ENCODE measurements at regions not wholly inside any gene's neighbourhood (a gene's known extent, or its start where the extent isn't known, plus 50 kb on each side); places are given as distances from the start of the nearest gene placed in this dataset.

DNA sequence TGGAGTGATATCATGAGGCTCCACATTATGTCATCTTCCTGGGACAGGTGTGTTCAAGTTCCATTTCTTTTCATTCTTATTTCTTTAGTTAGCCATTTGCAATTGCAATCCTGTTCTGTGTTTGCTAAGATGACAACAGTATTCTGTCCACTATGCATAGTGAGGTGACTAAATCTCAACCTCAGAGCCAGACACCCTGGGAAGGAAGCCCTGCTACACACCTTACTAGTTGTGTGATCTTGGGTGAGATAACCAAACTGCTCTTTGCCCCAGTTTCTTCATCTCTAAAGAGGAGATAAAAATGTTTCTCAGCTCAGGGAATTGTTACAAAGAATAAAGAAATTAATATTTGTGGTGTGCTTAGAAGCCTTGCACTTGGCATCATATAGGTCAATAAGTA is 215.1 kb upstream of the RPS23 start:
- Histone ChIP-seq H3K4me1 (ENCODE audit: control insufficient read depth, insufficient read depth, low read length) (no peaks in the 10 kb centered on the region), H3K27ac (ENCODE audit: low read length) (no peak overlapping the region), H3K9me3 (ENCODE audit: control insufficient read depth, insufficient read depth, low read length) (no peaks in the 10 kb centered on the region), H3K4me3 (ENCODE audit: low read length) (no peak overlapping the region), H3K27me3 (ENCODE audit: control insufficient read depth, insufficient read depth, low read length) (no peaks in the 10 kb centered on the region), H3K36me3 (ENCODE audit: control insufficient read depth, insufficient read depth, low read length) (no peaks in the 10 kb centered on the region)
- no peak for DNase-seq (ENCODE audit: low read depth, low spot score)

GRCh38 chr5:82491397-82491796 is 213.2 kb upstream of the RPS23 start:
- Histone ChIP-seq H3K27me3 (ENCODE audit: control insufficient read depth, insufficient read depth, low read length) (no peaks in the 10 kb centered on the region), H3K36me3 (ENCODE audit: control insufficient read depth, insufficient read depth, low read length) (no peaks in the 10 kb centered on the region), H3K4me1 (ENCODE audit: control insufficient read depth, insufficient read depth, low read length) (no peaks in the 10 kb centered on the region), H3K27ac (ENCODE audit: low read length) (no peak overlapping the region), H3K9me3 (ENCODE audit: control insufficient read depth, insufficient read depth, low read length) (no peaks in the 10 kb centered on the region), H3K4me3 (ENCODE audit: low read length) (no peak overlapping the region)
- DNase-seq (ENCODE audit: low read depth, low spot score): no peak
- no CpG with 5 or more reads among the region's 1 CpG for WGBS (ENCODE audit: insufficient coverage, insufficient read length)

GRCh38 chr5:82489683-82490082 is 211.5 kb upstream of the RPS23 start:
- H3K36me3 ChIP-seq (ENCODE audit: control insufficient read depth, insufficient read depth, low read length): no peaks in the 10 kb centered on the region
- no peaks in the 10 kb centered on the region for H3K9me3 ChIP-seq (ENCODE audit: control insufficient read depth, insufficient read depth, low read length)
- H3K4me1 ChIP-seq (ENCODE audit: control insufficient read depth, insufficient read depth, low read length): no peaks in the 10 kb centered on the region
- H3K27me3 ChIP-seq (ENCODE audit: control insufficient read depth, insufficient read depth, low read length): no peaks in the 10 kb centered on the region
- no peak for DNase-seq (ENCODE audit: low read depth, low spot score)
- no CpG with 5 or more reads among the region's 1 CpG for WGBS (ENCODE audit: insufficient coverage, insufficient read length)
- H3K27ac ChIP-seq (ENCODE audit: low read length): no peak overlapping the region
- no peak overlapping the region for H3K4me3 ChIP-seq (ENCODE audit: low read length)

- Histone ChIP-seq H3K4me3 (ENCODE audit: low read length) (no peak overlapping the region), H3K36me3 (ENCODE audit: control insufficient read depth, insufficient read depth, low read length) (no peaks in the 10 kb centered on the region), H3K27ac (ENCODE audit: low read length) (no peak overlapping the region), H3K27me3 (ENCODE audit: control insufficient read depth, insufficient read depth, low read length) (no peaks in the 10 kb centered on the region), H3K9me3 (ENCODE audit: control insufficient read depth, insufficient read depth, low read length) (no peaks in the 10 kb centered on the region), H3K4me1 (ENCODE audit: control insufficient read depth, insufficient read depth, low read length) (no peaks in the 10 kb centered on the region)
- no CpG with 5 or more reads among the region's 3 CpGs for WGBS (ENCODE audit: insufficient coverage, insufficient read length)
- no peak for DNase-seq (ENCODE audit: low read depth, low spot score)
Observed at GRCh38 chr5:82487131-82487530, 209.0 kb upstream of the RPS23 start.

DNA sequence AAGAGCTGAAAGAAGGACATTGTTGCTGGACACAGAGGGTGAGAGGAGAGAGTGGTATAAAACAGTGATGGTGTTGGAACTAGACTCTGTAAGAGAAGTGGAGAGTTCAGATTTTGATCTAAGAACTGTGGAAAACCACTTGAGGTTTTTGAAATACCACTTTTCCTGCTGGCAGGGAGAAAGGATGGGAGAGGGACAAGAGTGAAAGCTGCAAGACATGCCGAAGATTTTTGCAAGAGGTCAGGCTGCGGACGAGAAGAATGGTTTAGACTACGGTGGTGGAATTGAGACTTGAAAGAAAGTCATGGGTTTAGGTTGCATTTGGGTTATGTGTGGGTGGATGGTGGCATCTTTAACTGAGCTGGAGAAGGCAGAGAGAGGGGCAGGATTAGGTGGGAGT is 202.2 kb upstream of the RPS23 start:
- H3K4me3 ChIP-seq (ENCODE audit: low read length): no peak overlapping the region
- no peaks in the 10 kb centered on the region for H3K36me3 ChIP-seq (ENCODE audit: control insufficient read depth, insufficient read depth, low read length)
- no peak for DNase-seq (ENCODE audit: low read depth, low spot score)
- no peak overlapping the region for H3K27ac ChIP-seq (ENCODE audit: low read length)
- no peaks in the 10 kb centered on the region for H3K9me3 ChIP-seq (ENCODE audit: control insufficient read depth, insufficient read depth, low read length)
- no CpG with 5 or more reads among the region's 4 CpGs for WGBS (ENCODE audit: insufficient coverage, insufficient read length)
- no peaks in the 10 kb centered on the region for H3K27me3 ChIP-seq (ENCODE audit: control insufficient read depth, insufficient read depth, low read length)
- H3K4me1 ChIP-seq (ENCODE audit: control insufficient read depth, insufficient read depth, low read length): no peaks in the 10 kb centered on the region

DNA sequence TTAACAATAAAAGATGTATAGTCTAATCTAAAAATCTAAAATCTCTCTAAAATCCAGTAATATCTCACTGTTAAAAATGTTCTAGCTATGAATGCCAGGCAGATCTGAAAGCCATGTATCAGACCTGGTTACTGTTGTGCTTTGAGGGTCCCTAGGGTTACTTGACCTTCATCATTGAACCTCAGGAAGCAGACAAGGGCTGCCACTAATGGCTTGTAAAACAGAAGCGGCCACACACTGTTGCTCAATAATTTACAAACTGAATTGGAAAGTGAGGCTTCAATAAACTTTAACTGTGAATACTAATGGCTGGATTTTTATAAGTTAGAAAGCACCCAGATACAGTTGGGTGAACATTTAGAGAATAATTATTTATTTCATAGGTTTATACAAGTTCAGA is 198.0 kb upstream of the RPS23 start:
- no CpG with 5 or more reads among the region's 1 CpG for WGBS (ENCODE audit: insufficient coverage, insufficient read length)
- Histone ChIP-seq H3K27me3 (ENCODE audit: control insufficient read depth, insufficient read depth, low read length) (no peaks in the 10 kb centered on the region), H3K4me1 (ENCODE audit: control insufficient read depth, insufficient read depth, low read length) (no peaks in the 10 kb centered on the region), H3K4me3 (ENCODE audit: low read length) (no peak overlapping the region), H3K9me3 (ENCODE audit: control insufficient read depth, insufficient read depth, low read length) (no peaks in the 10 kb centered on the region), H3K27ac (ENCODE audit: low read length) (no peak overlapping the region), H3K36me3 (ENCODE audit: control insufficient read depth, insufficient read depth, low read length) (no peaks in the 10 kb centered on the region)
- no peak for DNase-seq (ENCODE audit: low read depth, low spot score)

DNA sequence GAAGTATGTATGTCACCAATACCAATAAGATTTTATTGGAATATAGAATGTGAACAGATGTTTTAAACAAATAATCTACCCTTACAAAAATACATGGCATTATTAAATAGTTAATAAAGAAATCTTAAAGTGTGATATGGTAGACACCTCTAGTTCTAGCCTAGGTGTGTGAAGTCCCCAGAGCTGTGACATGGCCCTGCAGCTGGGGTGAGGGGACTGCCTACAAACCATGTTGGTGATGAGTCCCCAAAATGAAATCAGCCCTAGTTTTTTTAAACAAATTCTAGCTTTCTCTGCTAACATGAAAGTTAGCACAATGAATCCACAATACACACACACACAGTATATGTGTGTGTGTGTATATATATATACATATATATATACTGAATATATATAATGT is 195.1 kb upstream of the RPS23 start:
- H3K4me1 ChIP-seq (ENCODE audit: control insufficient read depth, insufficient read depth, low read length): no peaks in the 10 kb centered on the region
- no peak for DNase-seq (ENCODE audit: low read depth, low spot score)
- no peaks in the 10 kb centered on the region for H3K9me3 ChIP-seq (ENCODE audit: control insufficient read depth, insufficient read depth, low read length)
- H3K27me3 ChIP-seq (ENCODE audit: control insufficient read depth, insufficient read depth, low read length): no peaks in the 10 kb centered on the region
- no peaks in the 10 kb centered on the region for H3K36me3 ChIP-seq (ENCODE audit: control insufficient read depth, insufficient read depth, low read length)
- H3K27ac ChIP-seq (ENCODE audit: low read length): no peak overlapping the region
- no peak overlapping the region for H3K4me3 ChIP-seq (ENCODE audit: low read length)

- H3K36me3 ChIP-seq (ENCODE audit: control insufficient read depth, insufficient read depth, low read length): no peaks in the 10 kb centered on the region
- no peaks in the 10 kb centered on the region for H3K27me3 ChIP-seq (ENCODE audit: control insufficient read depth, insufficient read depth, low read length)
- WGBS (ENCODE audit: insufficient coverage, insufficient read length): no CpG with 5 or more reads among the region's 6 CpGs
- no peak for DNase-seq (ENCODE audit: low read depth, low spot score)
- no peaks in the 10 kb centered on the region for H3K4me1 ChIP-seq (ENCODE audit: control insufficient read depth, insufficient read depth, low read length)
- H3K9me3 ChIP-seq (ENCODE audit: control insufficient read depth, insufficient read depth, low read length): no peaks in the 10 kb centered on the region
- no peak overlapping the region for H3K27ac ChIP-seq (ENCODE audit: low read length)
- no peak overlapping the region for H3K4me3 ChIP-seq (ENCODE audit: low read length)
Observed at GRCh38 chr5:82470185-82470994, 192.2 kb upstream of the RPS23 start.

GRCh38 chr5:82466986-82467561 is 188.9 kb upstream of the RPS23 start:
- Histone ChIP-seq H3K27me3 (ENCODE audit: control insufficient read depth, insufficient read depth, low read length) (no peaks in the 10 kb centered on the region), H3K4me1 (ENCODE audit: control insufficient read depth, insufficient read depth, low read length) (no peaks in the 10 kb centered on the region), H3K4me3 (ENCODE audit: low read length) (no peak overlapping the region), H3K9me3 (ENCODE audit: control insufficient read depth, insufficient read depth, low read length) (no peaks in the 10 kb centered on the region), H3K36me3 (ENCODE audit: control insufficient read depth, insufficient read depth, low read length) (no peaks in the 10 kb centered on the region), H3K27ac (ENCODE audit: low read length) (no peak overlapping the region)
- no CpG with 5 or more reads among the region's 6 CpGs for WGBS (ENCODE audit: insufficient coverage, insufficient read length)
- DNase-seq (ENCODE audit: low read depth, low spot score): no peak

GRCh38 chr5:82465235-82465634 is 187.1 kb upstream of the RPS23 start:
- Histone ChIP-seq H3K9me3 (ENCODE audit: control insufficient read depth, insufficient read depth, low read length) (no peaks in the 10 kb centered on the region), H3K36me3 (ENCODE audit: control insufficient read depth, insufficient read depth, low read length) (no peaks in the 10 kb centered on the region), H3K4me1 (ENCODE audit: control insufficient read depth, insufficient read depth, low read length) (no peaks in the 10 kb centered on the region), H3K27ac (ENCODE audit: low read length) (no peak overlapping the region), H3K27me3 (ENCODE audit: control insufficient read depth, insufficient read depth, low read length) (no peaks in the 10 kb centered on the region), H3K4me3 (ENCODE audit: low read length) (no peak overlapping the region)
- no CpG with 5 or more reads among the region's 3 CpGs for WGBS (ENCODE audit: insufficient coverage, insufficient read length)
- DNase-seq (ENCODE audit: low read depth, low spot score): no peak

GRCh38 chr5:82459626-82460025 is 181.5 kb upstream of the RPS23 start:
- DNase-seq (ENCODE audit: low read depth, low spot score): no peak
- Histone ChIP-seq H3K9me3 (ENCODE audit: control insufficient read depth, insufficient read depth, low read length) (peaks cover 1% of the 10 kb centered on the region; the same call in 1 of the 2 replicates), H3K36me3 (ENCODE audit: control insufficient read depth, insufficient read depth, low read length) (no peaks in the 10 kb centered on the region), H3K27ac (ENCODE audit: low read length) (no peak overlapping the region), H3K4me3 (ENCODE audit: low read length) (no peak overlapping the region), H3K4me1 (ENCODE audit: control insufficient read depth, insufficient read depth, low read length) (no peaks in the 10 kb centered on the region), H3K27me3 (ENCODE audit: control insufficient read depth, insufficient read depth, low read length) (no peaks in the 10 kb centered on the region)
- no CpG with 5 or more reads among the region's 6 CpGs for WGBS (ENCODE audit: insufficient coverage, insufficient read length)

Measured in iPS DF 6.9 (cell line).